ENCODE measurements at regions not wholly inside any gene's neighbourhood (a gene's known extent, or its start where the extent isn't known, plus 50 kb on each side); places are given as distances from the start of the nearest gene placed in this dataset.

- Histone ChIP-seq H3K4me3 (replicated peaks in 1 of 2; ENCODE audit: low read depth in 1 of 2, low read length in 2 of 2) (no peak overlapping the region), H3K27ac (ENCODE audit: low read depth, low read length) (no peak overlapping the region), H3K27me3 (ENCODE audit: insufficient read depth, low read length) (peaks cover 9% of the 10 kb centered on the region), H3K36me3 (ENCODE audit: control insufficient read depth in 1 of 2, insufficient read depth in 2 of 2, low read length in 2 of 2) (no peaks in the 10 kb centered on the region), H2AFZ (ENCODE audit: low read depth, low read length, poor library complexity, severe bottlenecking) (no peak overlapping the region), H3K4me2 (ENCODE audit: low read length) (no peak overlapping the region), H3K79me2 (ENCODE audit: insufficient read depth, low read length) (no peaks in the 10 kb centered on the region), H3K9me3 (ENCODE audit: control insufficient read depth in 1 of 2, insufficient read depth in 1 of 2, low read depth in 1 of 2, low read length in 2 of 2) (no peaks in the 10 kb centered on the region), H3K4me1 (ENCODE audit: control insufficient read depth in 1 of 2, insufficient read depth in 2 of 2, low read length in 2 of 2) (no peaks in the 10 kb centered on the region), H4K20me1 (ENCODE audit: insufficient read depth) (no peaks in the 10 kb centered on the region), H3K9me2 (ENCODE audit: insufficient read depth) (no peaks in the 10 kb centered on the region), H3K9ac (ENCODE audit: low read length) (no peak overlapping the region)
- RAD21 ChIA-PET (ENCODE audit: low non-redundant PET in 1 of 2, low total read pairs in 2 of 2, uncharacterized antibody in 2 of 2, unreplicated experiment in 2 of 2), result no interaction called here
- POLR2A ChIA-PET, result no interaction called here
- TF ChIP-seq CBX3 (IDR thresholded peaks at IDR 0.05; ENCODE audit: low read depth) (no peak), SP1 (IDR thresholded peaks at IDR 0.05; ENCODE audit: low read depth) (no peak), MAX (IDR thresholded peaks at IDR 0.05) (no peak), CEBPB (IDR thresholded peaks at IDR 0.05; ENCODE audit: low read depth) (no peak), POLR2A (IDR thresholded peaks at IDR 0.05; ENCODE audit: borderline replicate concordance, extremely low read depth, insufficient read depth, insufficient read length) (no peak), SRF (IDR thresholded peaks at IDR 0.05; ENCODE audit: low read depth) (no peak), ZFX (IDR thresholded peaks at IDR 0.05) (no peak), EZH2 (IDR thresholded peaks at IDR 0.05) (no peak)
- TF ChIP-seq, protein P1, sequence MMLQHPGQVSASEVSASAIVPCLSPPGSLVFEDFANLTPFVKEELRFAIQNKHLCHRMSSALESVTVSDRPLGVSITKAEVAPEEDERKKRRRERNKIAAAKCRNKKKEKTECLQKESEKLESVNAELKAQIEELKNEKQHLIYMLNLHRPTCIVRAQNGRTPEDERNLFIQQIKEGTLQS (IDR thresholded peaks at IDR 0.05), result no peak
- CTCF ChIA-PET, result no interaction called here
- intact Hi-C loops (cut with micrococcal nuclease), result no loop called here
- DNase-seq (ENCODE audit: low read depth, low spot score), result no peak
- no TSS peak for BruUV-seq (replicated peaks)
- no peak for ATAC-seq
These were observed 168.9 kb upstream of the PUM3 start for GRCh38 chr9:3012842-3013241.

DNA sequence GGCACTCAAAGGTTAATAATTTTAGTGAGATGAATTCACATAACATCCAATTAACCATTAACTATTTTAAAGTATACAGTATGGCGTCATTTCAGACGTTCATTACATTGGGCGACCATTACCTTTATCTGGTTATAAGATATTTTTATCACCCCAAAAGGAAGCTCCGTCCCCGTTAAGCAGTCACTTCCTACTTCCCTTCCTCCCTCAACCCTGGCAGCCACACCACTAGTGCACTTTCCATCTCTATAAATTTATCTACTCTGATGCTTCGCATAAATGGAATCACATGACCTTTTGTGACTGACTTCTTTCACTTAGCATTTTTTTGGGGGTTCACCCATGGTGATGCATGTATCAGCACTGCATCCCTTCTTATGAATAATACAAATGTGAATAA lies 168.3 kb upstream of the PUM3 start:
- H3K9me3 ChIP-seq (ENCODE audit: control insufficient read depth in 1 of 2, insufficient read depth in 1 of 2, low read depth in 1 of 2, low read length in 2 of 2), result no peaks in the 10 kb centered on the region
- H3K4me3 ChIP-seq (replicated peaks in 1 of 2; ENCODE audit: low read depth in 1 of 2, low read length in 2 of 2), result no peak overlapping the region
- H3K27ac ChIP-seq (ENCODE audit: low read depth, low read length), result no peak overlapping the region
- intact Hi-C loops (cut with micrococcal nuclease), result no loop called here
- no peak overlapping the region for H3K4me2 ChIP-seq (ENCODE audit: low read length)
- ChIA-PET CTCF (no interaction called here), POLR2A (no interaction called here), RAD21 (ENCODE audit: low non-redundant PET in 1 of 2, low total read pairs in 2 of 2, uncharacterized antibody in 2 of 2, unreplicated experiment in 2 of 2) (no interaction called here)
- no peaks in the 10 kb centered on the region for H3K79me2 ChIP-seq (ENCODE audit: insufficient read depth, low read length)
- ATAC-seq (no peak), DNase-seq (ENCODE audit: low read depth, low spot score) (no peak)
- H3K36me3 ChIP-seq (ENCODE audit: control insufficient read depth in 1 of 2, insufficient read depth in 2 of 2, low read length in 2 of 2), result no peaks in the 10 kb centered on the region
- no peaks in the 10 kb centered on the region for H3K4me1 ChIP-seq (ENCODE audit: control insufficient read depth in 1 of 2, insufficient read depth in 2 of 2, low read length in 2 of 2)
- H3K9ac ChIP-seq (ENCODE audit: low read length), result no peak overlapping the region
- no peaks in the 10 kb centered on the region for H3K9me2 ChIP-seq (ENCODE audit: insufficient read depth)
- H3K27me3 ChIP-seq (ENCODE audit: insufficient read depth, low read length), result peaks cover 7% of the 10 kb centered on the region; the same call in 1 of the 2 replicates
- BruUV-seq (replicated peaks), result no TSS peak
- H2AFZ ChIP-seq (ENCODE audit: low read depth, low read length, poor library complexity, severe bottlenecking), result no peak overlapping the region
- TF ChIP-seq ELF1 (IDR thresholded peaks at IDR 0.05; ENCODE audit: borderline replicate concordance, low read depth) (no peak), JUND (IDR thresholded peaks at IDR 0.05) (no peak), EZH2 (IDR thresholded peaks at IDR 0.05) (no peak), ZFX (IDR thresholded peaks at IDR 0.05) (no peak), CEBPB (IDR thresholded peaks at IDR 0.05; ENCODE audit: low read depth) (no peak), FOSL1 (IDR thresholded peaks at IDR 0.05; ENCODE audit: low read depth) (no peak), CTCF (IDR thresholded peaks at IDR 0.05 in 2 of 3, conservative IDR thresholded peaks at IDR 0.05 in 1 of 3; ENCODE audit: borderline replicate concordance in 1 of 3, insufficient read depth in 1 of 3, low read depth in 2 of 3, low read length in 2 of 3) (no peak), CBX3 (IDR thresholded peaks at IDR 0.05; ENCODE audit: low read depth) (no peak), SIN3A (IDR thresholded peaks at IDR 0.05; ENCODE audit: low read depth) (no peak)
- no peaks in the 10 kb centered on the region for H4K20me1 ChIP-seq (ENCODE audit: insufficient read depth)

Measured in HCT116 (cell line).